Loucy (cell line): ENCODE measurements at regions not wholly inside any gene's neighbourhood (a gene's known extent, or its start where the extent isn't known, plus 50 kb on each side); places are given as distances from the start of the nearest gene placed in this dataset.

Source experiments
- EZH2phosphoT487 ChIP-seq: fragments of 200-600 bp; IDR thresholded peaks from 2 replicates; pipeline ENCODE4 v1.6.1; 2018; ENCODE audit warnings: antibody characterized with exemption, mild to moderate bottlenecking, moderate library complexity, borderline replicate concordance
- TF ChIP-seq, protein P1 (sequence below): fragments of 200-600 bp; sonication (generic); conservative IDR thresholded peaks from 2 replicates; pipeline ENCODE4 v1.5.1; 2014; ENCODE audit warnings: mild to moderate bottlenecking, antibody characterized with exemption, low read length

- no peak for TF ChIP-seq EZH2phosphoT487
- TF ChIP-seq, protein P1, sequence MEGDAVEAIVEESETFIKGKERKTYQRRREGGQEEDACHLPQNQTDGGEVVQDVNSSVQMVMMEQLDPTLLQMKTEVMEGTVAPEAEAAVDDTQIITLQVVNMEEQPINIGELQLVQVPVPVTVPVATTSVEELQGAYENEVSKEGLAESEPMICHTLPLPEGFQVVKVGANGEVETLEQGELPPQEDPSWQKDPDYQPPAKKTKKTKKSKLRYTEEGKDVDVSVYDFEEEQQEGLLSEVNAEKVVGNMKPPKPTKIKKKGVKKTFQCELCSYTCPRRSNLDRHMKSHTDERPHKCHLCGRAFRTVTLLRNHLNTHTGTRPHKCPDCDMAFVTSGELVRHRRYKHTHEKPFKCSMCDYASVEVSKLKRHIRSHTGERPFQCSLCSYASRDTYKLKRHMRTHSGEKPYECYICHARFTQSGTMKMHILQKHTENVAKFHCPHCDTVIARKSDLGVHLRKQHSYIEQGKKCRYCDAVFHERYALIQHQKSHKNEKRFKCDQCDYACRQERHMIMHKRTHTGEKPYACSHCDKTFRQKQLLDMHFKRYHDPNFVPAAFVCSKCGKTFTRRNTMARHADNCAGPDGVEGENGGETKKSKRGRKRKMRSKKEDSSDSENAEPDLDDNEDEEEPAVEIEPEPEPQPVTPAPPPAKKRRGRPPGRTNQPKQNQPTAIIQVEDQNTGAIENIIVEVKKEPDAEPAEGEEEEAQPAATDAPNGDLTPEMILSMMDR = no peak
Observed at GRCh38 chr2:51120754-51121280, 88.9 kb upstream of the NRXN1 start.
